Prostate gland (tissue), 2 donors: ENCODE measurements at regions not wholly inside any gene's neighbourhood (a gene's known extent, or its start where the extent isn't known, plus 50 kb on each side); places are given as distances from the start of the nearest gene placed in this dataset.

ENCODE experiments used
- DNase-seq: peaks from one replicate; pipeline ENCODE4 v3.0.0-alpha.2; 2019; ENCODE audit warnings: low spot score
- H3K27ac ChIP-seq, 2 donors: fragments of 200-600 bp; sonication (generic); 2 replicates each; pipeline ENCODE4 v1.5.1; 2017 to 2019
- H3K27me3 ChIP-seq: fragments of 200-600 bp; sonication (generic); replicated peaks from 2 replicates; pipeline ENCODE4 v1.5.1; 2019; ENCODE audit not compliant: insufficient read depth
- H3K36me3 ChIP-seq, 2 donors: fragments of 200-600 bp; sonication (generic); 1 replicate in 1 of 2; 2 replicates in 1 of 2; pipeline versions ENCODE4 v1.5.1 to v1.8.1; 2017 to 2019
- H3K4me1 ChIP-seq: fragments of 200-600 bp; sonication (generic); replicated peaks from 2 replicates; pipeline ENCODE4 v1.5.1; 2019
- H3K4me3 ChIP-seq, 2 donors: fragments of 200-600 bp; sonication (generic); 2 replicates each; pipeline ENCODE4 v1.5.1; 2017 to 2019
- H3K9me3 ChIP-seq: fragments of 200-600 bp; sonication (generic); 2 replicates; pipeline ENCODE4 v1.5.1; 2017
- POLR2A ChIP-seq: fragments of 450-650 bp; IDR thresholded peaks from one replicate; pipeline ENCODE4 v1.6.1; 2016; ENCODE audit warnings: antibody characterized with exemption, mild to moderate bottlenecking
- POLR2AphosphoS5 ChIP-seq: sonication (generic); formaldehyde crosslinking; IDR thresholded peaks from one replicate; pipeline ENCODE4 v1.6.1; 2017; ENCODE audit warnings: antibody characterized with exemption
- WGBS: methylation state at CpG from one replicate; pipeline ENCODE4 v1.1.5; 2018; 5-methylcytosine and 5-hydroxymethylcytosine counted together
- intact Hi-C: fragments of 100-400 bp; cut with DNase I; formaldehyde crosslinking; loops from one replicate; pipeline ENCODE4 v1.14.2; 2022
- TF ChIP-seq, protein P1 (sequence below), 4 experiments: fragments of 200-600 bp in 2 of 4; fragments of 450-650 bp in 2 of 4; sonication (generic) in 2 of 4; IDR thresholded peaks; 1 replicate in 3 of 4; 2 replicates in 1 of 4; pipeline ENCODE4 v1.5.1; 2016 to 2019; ENCODE audit warnings: antibody characterized with exemption in 4 of 4, mild to moderate bottlenecking in 2 of 4, moderate library complexity in 2 of 4

- no peak for DNase-seq
- WGBS, result 90% methylated on average over 2 of the region's 2 CpGs
- Histone ChIP-seq H3K4me1 (no peaks in the 10 kb centered on the region), H3K27me3 (no peaks in the 10 kb centered on the region), H3K36me3 (no peaks in the 10 kb centered on the region), H3K27ac (no peak overlapping the region), H3K9me3 (no peaks in the 10 kb centered on the region), H3K4me3 (no peak overlapping the region)
- intact Hi-C loops, result no loop called here
- TF ChIP-seq POLR2AphosphoS5 (no peak), POLR2A (no peak)
- TF ChIP-seq, protein P1, sequence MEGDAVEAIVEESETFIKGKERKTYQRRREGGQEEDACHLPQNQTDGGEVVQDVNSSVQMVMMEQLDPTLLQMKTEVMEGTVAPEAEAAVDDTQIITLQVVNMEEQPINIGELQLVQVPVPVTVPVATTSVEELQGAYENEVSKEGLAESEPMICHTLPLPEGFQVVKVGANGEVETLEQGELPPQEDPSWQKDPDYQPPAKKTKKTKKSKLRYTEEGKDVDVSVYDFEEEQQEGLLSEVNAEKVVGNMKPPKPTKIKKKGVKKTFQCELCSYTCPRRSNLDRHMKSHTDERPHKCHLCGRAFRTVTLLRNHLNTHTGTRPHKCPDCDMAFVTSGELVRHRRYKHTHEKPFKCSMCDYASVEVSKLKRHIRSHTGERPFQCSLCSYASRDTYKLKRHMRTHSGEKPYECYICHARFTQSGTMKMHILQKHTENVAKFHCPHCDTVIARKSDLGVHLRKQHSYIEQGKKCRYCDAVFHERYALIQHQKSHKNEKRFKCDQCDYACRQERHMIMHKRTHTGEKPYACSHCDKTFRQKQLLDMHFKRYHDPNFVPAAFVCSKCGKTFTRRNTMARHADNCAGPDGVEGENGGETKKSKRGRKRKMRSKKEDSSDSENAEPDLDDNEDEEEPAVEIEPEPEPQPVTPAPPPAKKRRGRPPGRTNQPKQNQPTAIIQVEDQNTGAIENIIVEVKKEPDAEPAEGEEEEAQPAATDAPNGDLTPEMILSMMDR (IDR thresholded peaks at IDR 0.05), result no peak
Observed at GRCh38 chr2:147610496-147611040, 234.3 kb upstream of the ACVR2A start.

DNA sequence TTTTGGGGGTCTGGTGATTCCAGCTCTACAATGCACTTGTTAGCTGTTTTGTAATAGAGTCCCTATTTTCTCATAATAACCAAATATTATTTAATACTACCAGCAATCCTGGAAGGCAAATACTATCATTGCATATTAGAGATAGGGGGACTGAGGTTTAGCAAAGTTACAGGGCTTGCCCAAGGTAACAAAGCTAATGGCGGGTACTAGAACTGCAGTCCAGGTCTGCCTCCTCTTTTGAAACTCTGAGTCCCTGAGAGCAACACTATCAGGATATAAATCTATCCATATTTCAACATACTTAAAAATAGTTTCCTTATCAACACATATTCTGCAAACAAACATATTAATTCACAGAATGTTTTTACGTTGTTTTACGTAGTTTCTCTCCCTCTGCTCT, 235.5 kb upstream of the ACVR2A start:
- Histone ChIP-seq H3K4me3 (no peak overlapping the region), H3K27me3 (no peaks in the 10 kb centered on the region), H3K4me1 (no peaks in the 10 kb centered on the region), H3K36me3 (no peaks in the 10 kb centered on the region), H3K9me3 (no peaks in the 10 kb centered on the region), H3K27ac (no peak overlapping the region)
- intact Hi-C loops, result no loop called here
- WGBS, result 80% methylated on average over 3 of the region's 3 CpGs
- TF ChIP-seq POLR2AphosphoS5 (no peak), POLR2A (no peak)
- TF ChIP-seq, protein P1 (IDR thresholded peaks at IDR 0.05), result no peak
- DNase-seq, result no peak

DNA sequence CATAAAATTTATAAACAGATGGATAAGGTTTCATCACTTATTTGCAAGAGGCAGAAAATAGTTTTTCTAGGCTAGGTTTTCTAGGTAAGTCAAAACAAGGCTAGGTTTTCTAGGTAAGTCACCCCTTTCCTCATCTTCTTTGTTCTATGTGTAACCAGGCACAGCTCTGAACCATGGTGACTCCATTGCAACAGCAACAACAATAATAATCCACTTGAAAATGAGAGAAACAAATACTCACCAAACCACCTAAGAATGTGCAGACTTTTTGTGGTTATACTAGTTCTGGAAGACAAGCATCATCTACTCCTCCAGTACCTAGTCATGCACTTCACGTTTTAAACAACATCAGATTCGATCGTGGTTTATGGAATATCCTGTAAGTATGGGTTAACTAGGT, 237.4 kb upstream of the ACVR2A start:
- Histone ChIP-seq H3K4me1 (no peaks in the 10 kb centered on the region), H3K36me3 (no peaks in the 10 kb centered on the region), H3K27ac (no peak overlapping the region), H3K4me3 (no peak overlapping the region), H3K27me3 (no peaks in the 10 kb centered on the region), H3K9me3 (no peaks in the 10 kb centered on the region)
- intact Hi-C loops, result no loop called here
- DNase-seq, result no peak
- 93% methylated on average over 3 of the region's 3 CpGs for WGBS
- no peak for TF ChIP-seq POLR2AphosphoS5
- no peak for TF ChIP-seq POLR2A
- TF ChIP-seq, protein P1 (IDR thresholded peaks at IDR 0.05), result no peak

DNA sequence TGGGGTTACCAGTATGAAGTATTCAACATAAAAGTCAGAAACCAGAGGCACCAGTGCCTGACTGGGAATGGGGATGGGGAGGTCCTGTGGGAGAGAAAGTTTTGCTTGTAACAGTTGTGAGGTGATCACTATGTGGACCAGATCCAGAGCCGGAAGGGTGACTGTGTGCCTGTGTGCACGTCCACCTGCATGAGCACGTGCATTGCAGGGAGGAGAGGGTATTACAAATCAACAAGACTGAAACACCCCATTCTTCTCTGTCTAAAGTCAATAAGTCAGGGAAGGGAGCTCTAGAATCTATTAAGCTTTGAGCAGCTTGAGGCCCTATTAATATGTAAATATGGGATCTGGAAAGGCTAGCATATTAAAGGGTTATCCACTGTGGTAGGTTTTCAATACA, 241.0 kb upstream of the ACVR2A start:
- TF ChIP-seq POLR2AphosphoS5 (no peak), POLR2A (no peak)
- TF ChIP-seq, protein P1 (IDR thresholded peaks at IDR 0.05), result no peak
- H3K27ac ChIP-seq, result no peak overlapping the region
- WGBS, result 67% methylated on average over 3 of the region's 3 CpGs
- H3K4me3 ChIP-seq, result no peak overlapping the region
- no peaks in the 10 kb centered on the region for H3K4me1 ChIP-seq
- H3K27me3 ChIP-seq, result no peaks in the 10 kb centered on the region
- no peaks in the 10 kb centered on the region for H3K36me3 ChIP-seq
- intact Hi-C loops, result no loop called here
- no peaks in the 10 kb centered on the region for H3K9me3 ChIP-seq
- DNase-seq, result no peak

DNA sequence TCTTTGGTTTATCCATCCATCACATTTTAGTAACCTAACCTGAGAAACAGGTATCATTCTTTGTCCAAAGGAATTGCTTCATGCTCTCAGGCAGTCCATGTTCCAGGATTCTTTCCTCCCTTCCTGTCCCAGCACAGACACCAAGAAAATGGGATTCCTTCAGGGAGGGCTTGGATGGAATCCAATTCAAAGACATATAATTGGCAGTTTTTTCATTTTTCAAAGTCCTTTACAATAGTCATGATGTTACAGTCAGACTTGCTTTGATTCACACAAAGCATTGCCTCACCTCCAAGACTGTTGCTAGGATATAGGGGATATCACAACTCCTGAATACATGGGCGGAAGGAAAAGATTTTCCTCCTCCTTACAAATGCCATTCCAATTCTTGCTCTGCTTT, 241.4 kb upstream of the ACVR2A start:
- H3K36me3 ChIP-seq, result no peaks in the 10 kb centered on the region
- H3K27me3 ChIP-seq, result no peaks in the 10 kb centered on the region
- H3K27ac ChIP-seq, result no peak overlapping the region
- H3K4me3 ChIP-seq, result no peak overlapping the region
- DNase-seq, result no peak
- intact Hi-C loops, result no loop called here
- WGBS, result 91% methylated on average over 1 of the region's 1 CpG
- H3K9me3 ChIP-seq, result no peaks in the 10 kb centered on the region
- TF ChIP-seq, protein P1 (IDR thresholded peaks at IDR 0.05), result no peak
- TF ChIP-seq POLR2AphosphoS5 (no peak), POLR2A (no peak)
- H3K4me1 ChIP-seq, result no peaks in the 10 kb centered on the region
